H1 (cell line): ENCODE measurements at regions not wholly inside any gene's neighbourhood (a gene's known extent, or its start where the extent isn't known, plus 50 kb on each side); places are given as distances from the start of the nearest gene placed in this dataset.

Experiments
- CTCF ChIA-PET: fragments of 300-600 bp; sonication (Branson Sonifier 250); formaldehyde crosslinking; loops from one replicate; lab custom pipeline; 2021; ENCODE audit not compliant: partially characterized antibody; lab: Charles Lee
- POLR2A ChIA-PET: fragments of 300-600 bp; sonication (Branson Sonifier 250); formaldehyde crosslinking; loops from one replicate; lab custom pipeline; 2021; ENCODE audit warnings: inconsistent platforms; ENCODE audit not compliant: partially characterized antibody; lab: Charles Lee
- DNase-seq, 2 experiments: peaks; one replicate each; pipeline versions ENCODE4 v3.0.0 to v3.0.0-alpha.2; 2010 to 2022; ENCODE audit warnings: low spot score in 2 of 2, low read depth in 1 of 2, mixed read lengths in 1 of 2
- FAIRE-seq: peaks from 2 replicates; lab custom pipeline; 2011; peaks lifted over from hg19 to GRCh38; lab: Jason Lieb, UNC
- H2AFZ ChIP-seq: 2 replicates; pipeline ENCODE4 v1.8.1; 2012; ENCODE audit warnings: low read length, inconsistent platforms
- H2AK5ac ChIP-seq: 2 replicates; pipeline ENCODE4 v1.6.1; 2013; ENCODE audit warnings: low read depth, low read length
- H2BK120ac ChIP-seq: replicated peaks from 2 replicates; pipeline ENCODE3; 2013; ENCODE audit warnings: low read depth, low read length, inconsistent platforms
- H2BK12ac ChIP-seq: 2 replicates; pipeline ENCODE4 v1.6.1; 2013; ENCODE audit warnings: low read depth, low read length
- H2BK15ac ChIP-seq: 2 replicates; pipeline ENCODE4 v1.6.1; 2013; ENCODE audit warnings: low read length
- H2BK20ac ChIP-seq: 2 replicates; pipeline ENCODE4 v1.6.1; 2013; ENCODE audit warnings: low read length
- H2BK5ac ChIP-seq: 2 replicates; pipeline ENCODE4 v1.6.1; 2013; ENCODE audit warnings: low read depth, low read length
- H3K14ac ChIP-seq: 2 replicates; pipeline ENCODE4 v1.6.1; 2013; ENCODE audit warnings: inconsistent platforms; ENCODE audit not compliant: insufficient read length
- H3K18ac ChIP-seq: 2 replicates; pipeline ENCODE4 v1.6.1; 2013; ENCODE audit warnings: low read length; ENCODE audit errors: extremely low read depth
- H3K23ac ChIP-seq: 2 replicates; pipeline ENCODE4 v1.6.1; 2013; ENCODE audit warnings: inconsistent platforms; ENCODE audit not compliant: insufficient read length
- H3K23me2 ChIP-seq: 2 replicates; pipeline ENCODE4 v1.6.1; 2013; ENCODE audit warnings: low read depth, low read length
- H3K27ac ChIP-seq: 2 replicates; pipeline ENCODE4 v1.6.1; 2011; ENCODE audit warnings: low read depth, low read length, inconsistent platforms
- H3K27me3 ChIP-seq, 4 experiments: replicated peaks in 1 of 4; 1 replicate in 1 of 4; 2 replicates in 3 of 4; pipeline versions ENCODE4 v1.6.1 to v1.8.1; 2011 to 2013; ENCODE audit warnings: low read length in 3 of 4, mild to moderate bottlenecking in 3 of 4, inconsistent platforms in 2 of 4, mixed read lengths in 2 of 4, moderate library complexity in 1 of 4; ENCODE audit not compliant: control insufficient read depth in 3 of 4, insufficient read depth in 3 of 4; ENCODE audit errors: extremely low read depth in 1 of 4
- H3K36me3 ChIP-seq, 4 experiments: 2 replicates each; pipeline versions ENCODE4 v1.6.1 to v1.8.1; 2011 to 2013; ENCODE audit warnings: mild to moderate bottlenecking in 4 of 4, low read length in 3 of 4, moderate library complexity in 2 of 4, control low read depth in 1 of 4, inconsistent platforms in 1 of 4; ENCODE audit not compliant: insufficient read depth in 4 of 4, control insufficient read depth in 2 of 4
- H3K4ac ChIP-seq: replicated peaks from 2 replicates; pipeline ENCODE3; 2013; ENCODE audit warnings: low read length, low read depth, mixed read lengths, inconsistent platforms; ENCODE audit not compliant: insufficient read length
- H3K4me1 ChIP-seq, 4 experiments: replicated peaks in 1 of 4; 1 replicate in 1 of 4; 2 replicates in 3 of 4; pipeline versions ENCODE4 v1.6.1 to v1.8.1; 2011 to 2013; ENCODE audit warnings: low read length in 3 of 4, inconsistent platforms in 2 of 4, mixed read lengths in 1 of 4; ENCODE audit not compliant: insufficient read depth in 4 of 4, control insufficient read depth in 3 of 4
- H3K4me2 ChIP-seq, 2 experiments: 2 replicates each; pipeline versions ENCODE4 v1.6.1 to v1.8.1; 2011 to 2013; ENCODE audit warnings: low read depth in 2 of 2, low read length in 2 of 2, control low read depth in 1 of 2, inconsistent platforms in 1 of 2, mild to moderate bottlenecking in 1 of 2; ENCODE audit not compliant: insufficient read depth in 1 of 2
- H3K4me3 ChIP-seq, 4 experiments: fragments of 200-600, 300-600 bp in 1 of 4; sonication (generic), shearing (Covaris generic), sonication (Bioruptor Twin) in 1 of 4; 2 replicates each; pipeline versions ENCODE4 v1.5.1 to v1.8.1; 2011 to 2016; ENCODE audit warnings: low read length in 4 of 4, low read depth in 3 of 4, control low read depth in 2 of 4, inconsistent platforms in 2 of 4, mild to moderate bottlenecking in 2 of 4, mixed read lengths in 1 of 4, moderate library complexity in 1 of 4; ENCODE audit not compliant: insufficient read depth in 2 of 4; ENCODE audit errors: extremely low read depth in 1 of 4
- H3K56ac ChIP-seq: replicated peaks from 2 replicates; pipeline ENCODE3; 2013; ENCODE audit warnings: low read depth, mild to moderate bottlenecking, mixed read lengths, low read length, inconsistent platforms; ENCODE audit not compliant: insufficient read length
- H3K79me1 ChIP-seq: 2 replicates; pipeline ENCODE4 v1.6.1; 2013; ENCODE audit warnings: low read depth, low read length, control low read depth
- H3K79me2 ChIP-seq, 2 experiments: 2 replicates each; pipeline versions ENCODE4 v1.6.1 to v1.8.1; 2012 to 2013; ENCODE audit warnings: low read length in 2 of 2, mild to moderate bottlenecking in 2 of 2, inconsistent platforms in 1 of 2; ENCODE audit not compliant: insufficient read depth in 2 of 2, control insufficient read depth in 1 of 2
- H3K9ac ChIP-seq, 4 experiments: replicated peaks in 1 of 4; 1 replicate in 1 of 4; 2 replicates in 3 of 4; pipeline versions ENCODE4 v1.6.1 to v1.8.1; 2011 to 2013; ENCODE audit warnings: low read depth in 3 of 4, low read length in 3 of 4, control low read depth in 2 of 4, mild to moderate bottlenecking in 2 of 4, moderate library complexity in 2 of 4, inconsistent platforms in 1 of 4; ENCODE audit errors: extremely low read depth in 1 of 4
- H3K9me3 ChIP-seq, 2 experiments: 2 replicates each; pipeline versions ENCODE4 v1.6.1 to v1.8.1; 2012 to 2013; ENCODE audit warnings: mild to moderate bottlenecking in 2 of 2, moderate library complexity in 2 of 2, control low read depth in 1 of 2, inconsistent platforms in 1 of 2, low read depth in 1 of 2, low read length in 1 of 2, mixed read lengths in 1 of 2; ENCODE audit not compliant: insufficient read depth in 2 of 2
- H4K20me1 ChIP-seq, 2 experiments: replicated peaks in 1 of 2; 2 replicates each; pipeline versions ENCODE3 to v1.8.1; 2011 to 2013; ENCODE audit warnings: inconsistent platforms in 2 of 2, low read length in 2 of 2, mild to moderate bottlenecking in 1 of 2; ENCODE audit not compliant: insufficient read depth in 2 of 2, control insufficient read depth in 1 of 2
- H4K5ac ChIP-seq: 2 replicates; pipeline ENCODE4 v1.6.1; 2013; ENCODE audit warnings: low read length, low read depth, mixed read lengths, inconsistent platforms; ENCODE audit not compliant: insufficient read length
- H4K8ac ChIP-seq: 2 replicates; pipeline ENCODE4 v1.8.0; 2013; ENCODE audit warnings: mild to moderate bottlenecking, moderate library complexity, low read length, inconsistent platforms; ENCODE audit not compliant: insufficient read depth; ENCODE audit errors: extremely low read depth
- H4K91ac ChIP-seq: replicated peaks from 2 replicates; pipeline ENCODE3; 2013; ENCODE audit warnings: low read length, mixed read lengths, inconsistent platforms; ENCODE audit not compliant: insufficient read length
- EGR1 ChIP-seq: IDR thresholded peaks from 2 replicates; pipeline ENCODE4 v1.6.1; 2011; ENCODE audit warnings: low read depth, low read length, borderline replicate concordance
- KDM5A ChIP-seq: fragments of 200-600 bp; IDR thresholded peaks from 2 replicates; pipeline ENCODE4 v1.7.1; 2012; ENCODE audit warnings: mild to moderate bottlenecking, low read length, inconsistent platforms, mixed read lengths
- NANOG ChIP-seq: IDR thresholded peaks from 2 replicates; pipeline ENCODE4 v1.6.1; 2011; ENCODE audit warnings: low read length, low read depth, mild to moderate bottlenecking, inconsistent platforms; ENCODE audit not compliant: insufficient read depth, poor library complexity, severe bottlenecking
- RFX5 ChIP-seq: IDR thresholded peaks from 2 replicates; pipeline ENCODE4 v1.6.1; 2011; ENCODE audit warnings: low read depth, low read length, improper control_type of control experiment, borderline replicate concordance
- SIN3A ChIP-seq, 2 experiments: IDR thresholded peaks in 1 of 2; conservative IDR thresholded peaks in 1 of 2; 2 replicates each; pipeline ENCODE4 v1.6.1; 2011 to 2012; ENCODE audit warnings: low read length in 2 of 2, improper control_type of control experiment in 1 of 2, low read depth in 1 of 2, mild to moderate bottlenecking in 1 of 2
- SP1 ChIP-seq: IDR thresholded peaks from 2 replicates; pipeline ENCODE4 v1.6.1; 2011; ENCODE audit warnings: low read depth, low read length
- SP2 ChIP-seq: IDR thresholded peaks from 2 replicates; pipeline ENCODE4 v1.6.1; 2012; ENCODE audit warnings: mild to moderate bottlenecking, low read length, inconsistent platforms
- SRF ChIP-seq: IDR thresholded peaks from 2 replicates; pipeline ENCODE4 v1.6.1; 2011; ENCODE audit warnings: mild to moderate bottlenecking, low read depth, low read length, moderate library complexity
- TAF1 ChIP-seq: IDR thresholded peaks from 2 replicates; pipeline ENCODE4 v1.6.1; 2011; ENCODE audit warnings: mild to moderate bottlenecking, low read depth, low read length
- TCF12 ChIP-seq: IDR thresholded peaks from 2 replicates; pipeline ENCODE4 v1.6.1; 2011; ENCODE audit warnings: low read depth, mild to moderate bottlenecking, low read length
- TEAD4 ChIP-seq: IDR thresholded peaks from 2 replicates; pipeline ENCODE4 v1.6.1; 2012; ENCODE audit warnings: low read depth, low read length, inconsistent platforms, mixed read lengths
- YY1 ChIP-seq: IDR thresholded peaks from 2 replicates; pipeline ENCODE4 v1.6.1; 2011; ENCODE audit warnings: low read depth, mild to moderate bottlenecking, low read length
- WGBS, 2 experiments: shearing (Covaris generic) in 1 of 2; methylation state at CpG; one replicate each; pipeline versions ENCODE4 v1.1.6 to v1.1.7; 2013 to 2015; ENCODE audit warnings: low lambda C conversion rate in 2 of 2, mixed read lengths in 2 of 2, inconsistent platforms in 1 of 2, low coverage in 1 of 2, missing lambda C conversion rate in 1 of 2; ENCODE audit not compliant: insufficient replicate concordance in 2 of 2, insufficient coverage in 1 of 2, insufficient read length in 1 of 2; ENCODE audit errors: extremely low coverage in 1 of 2, missing lambda C conversion rate in 1 of 2; 5-methylcytosine and 5-hydroxymethylcytosine counted together
- TF ChIP-seq, protein P1 (sequence below): IDR thresholded peaks from 2 replicates; pipeline ENCODE4 v1.6.1; 2012; ENCODE audit warnings: low read length, inconsistent platforms
- TF ChIP-seq, protein P2 (sequence below): IDR thresholded peaks from 2 replicates; pipeline ENCODE4 v1.6.1; 2011; ENCODE audit warnings: low read depth, mild to moderate bottlenecking, low read length; ENCODE audit not compliant: insufficient read depth

DNA sequence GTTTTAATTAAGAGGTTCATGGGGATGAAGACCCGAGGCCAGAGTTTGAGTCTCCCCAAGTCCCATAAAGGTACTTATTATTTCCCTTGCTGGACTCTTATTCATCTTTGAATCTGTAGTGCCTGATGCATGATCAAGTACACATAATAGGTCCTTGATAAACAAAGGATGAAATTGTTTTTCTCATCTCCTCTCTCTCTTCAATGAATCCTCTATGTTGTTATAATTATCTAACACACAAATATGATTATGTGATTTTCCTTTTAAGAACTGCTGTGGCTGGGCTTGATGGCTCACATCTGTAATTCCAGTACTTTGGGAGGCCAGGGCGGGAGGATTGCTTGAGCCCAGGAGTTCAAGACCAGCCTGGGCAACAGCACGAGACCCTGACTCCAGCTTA, 117.7 kb downstream of the BAMBI start:
- no peak overlapping the region for H3K9ac ChIP-seq
- H3K23me2 ChIP-seq = no peaks in the 10 kb centered on the region
- no peak overlapping the region for H2BK5ac ChIP-seq
- H2BK15ac ChIP-seq = no peak overlapping the region
- DNase-seq (no peak), FAIRE-seq (no peak)
- H3K56ac ChIP-seq = no peak overlapping the region
- ChIA-PET CTCF (no interaction called here), POLR2A (no interaction called here)
- no peak overlapping the region for H2AK5ac ChIP-seq
- no peaks in the 10 kb centered on the region for H3K27me3 ChIP-seq
- no peak overlapping the region for H3K4ac ChIP-seq
- H3K79me1 ChIP-seq = no peaks in the 10 kb centered on the region
- no peaks in the 10 kb centered on the region for H3K36me3 ChIP-seq
- H3K18ac ChIP-seq = no peak overlapping the region
- H3K9me3 ChIP-seq = no peaks in the 10 kb centered on the region
- H2AFZ ChIP-seq = no peak overlapping the region
- no peak overlapping the region for H2BK120ac ChIP-seq
- H3K14ac ChIP-seq = no peak overlapping the region
- H2BK20ac ChIP-seq = no peak overlapping the region
- no peak overlapping the region for H4K91ac ChIP-seq
- H3K27ac ChIP-seq = no peak overlapping the region
- no peak overlapping the region for H4K8ac ChIP-seq
- no peaks in the 10 kb centered on the region for H3K79me2 ChIP-seq
- H3K23ac ChIP-seq = no peak overlapping the region
- H4K20me1 ChIP-seq = no peaks in the 10 kb centered on the region
- no peak overlapping the region for H4K5ac ChIP-seq
- no peak overlapping the region for H2BK12ac ChIP-seq
- no peaks in the 10 kb centered on the region; a peak in 1 of 7 replicates for H3K4me1 ChIP-seq
- H3K4me2 ChIP-seq = no peak overlapping the region
- 95% methylated on average over 3 of the region's 3 CpGs; no CpG with 5 or more reads in 1 of the 2 experiments for WGBS, 2 experiments
- no peak overlapping the region for H3K4me3 ChIP-seq
- TF ChIP-seq NANOG = no peak
- TF ChIP-seq TAF1 = no peak
- no peak for TF ChIP-seq SP2
- TF ChIP-seq TCF12 = no peak
- TF ChIP-seq, protein P1, sequence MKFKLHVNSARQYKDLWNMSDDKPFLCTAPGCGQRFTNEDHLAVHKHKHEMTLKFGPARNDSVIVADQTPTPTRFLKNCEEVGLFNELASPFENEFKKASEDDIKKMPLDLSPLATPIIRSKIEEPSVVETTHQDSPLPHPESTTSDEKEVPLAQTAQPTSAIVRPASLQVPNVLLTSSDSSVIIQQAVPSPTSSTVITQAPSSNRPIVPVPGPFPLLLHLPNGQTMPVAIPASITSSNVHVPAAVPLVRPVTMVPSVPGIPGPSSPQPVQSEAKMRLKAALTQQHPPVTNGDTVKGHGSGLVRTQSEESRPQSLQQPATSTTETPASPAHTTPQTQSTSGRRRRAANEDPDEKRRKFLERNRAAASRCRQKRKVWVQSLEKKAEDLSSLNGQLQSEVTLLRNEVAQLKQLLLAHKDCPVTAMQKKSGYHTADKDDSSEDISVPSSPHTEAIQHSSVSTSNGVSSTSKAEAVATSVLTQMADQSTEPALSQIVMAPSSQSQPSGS = no peak
- TF ChIP-seq SRF = no peak
- no peak for TF ChIP-seq SIN3A (conservative IDR thresholded peaks at IDR 0.05 in 1 of 2, IDR thresholded peaks at IDR 0.05 in 1 of 2; ENCODE audit: low read depth in 1 of 2, low read length in 2 of 2)
- TF ChIP-seq RFX5 = no peak
- TF ChIP-seq KDM5A = no peak
- TF ChIP-seq SP1 = no peak
- no peak for TF ChIP-seq EGR1
- no peak for TF ChIP-seq TEAD4
- TF ChIP-seq, protein P2, sequence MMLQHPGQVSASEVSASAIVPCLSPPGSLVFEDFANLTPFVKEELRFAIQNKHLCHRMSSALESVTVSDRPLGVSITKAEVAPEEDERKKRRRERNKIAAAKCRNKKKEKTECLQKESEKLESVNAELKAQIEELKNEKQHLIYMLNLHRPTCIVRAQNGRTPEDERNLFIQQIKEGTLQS = no peak
- TF ChIP-seq YY1 = no peak
